HEK293 (cell line): ENCODE measurements at regions not wholly inside any gene's neighbourhood (a gene's known extent, or its start where the extent isn't known, plus 50 kb on each side); places are given as distances from the start of the nearest gene placed in this dataset.

ENCODE experiments used
- CTCF ChIA-PET: fragments of 350-600 bp; formaldehyde crosslinking; extraction: SDS; loops from one replicate; lab custom pipeline; 2021; ENCODE audit warnings: antibody characterized with exemption; lab: Yijun Ruan, JAX
- POLR2A ChIA-PET: fragments of 300-600 bp; formaldehyde crosslinking; extraction: SDS; loops from one replicate; lab custom pipeline; 2020; ENCODE audit warnings: antibody characterized with exemption, inconsistent platforms; lab: Yijun Ruan, JAX
- H3K27ac ChIP-seq: fragments of 200-500 bp; sonication (Bioruptor generic); 2 replicates; pipeline ENCODE4 v1.5.1; 2014; ENCODE audit warnings: low read depth, low read length, control low read depth, inconsistent platforms; ENCODE audit errors: extremely low read depth
- H3K36me3 ChIP-seq, 2 experiments: fragments of 200-500 bp in 1 of 2; sonication (Bioruptor generic) in 1 of 2; 1 replicate in 1 of 2; 2 replicates in 1 of 2; pipeline ENCODE4 v1.5.1; 2014 to 2017; ENCODE audit warnings: inconsistent platforms in 2 of 2, low read length in 2 of 2; ENCODE audit not compliant: control insufficient read depth in 2 of 2, insufficient read depth in 1 of 2
- H3K4me1 ChIP-seq: fragments of 200-500 bp; sonication (Bioruptor generic); 2 replicates; pipeline ENCODE4 v1.5.1; 2014; ENCODE audit warnings: mild to moderate bottlenecking, low read length, inconsistent platforms; ENCODE audit not compliant: control insufficient read depth, insufficient read depth
- H3K4me3 ChIP-seq: 2 replicates; pipeline ENCODE4 v1.5.1; 2011; ENCODE audit warnings: low read depth, mild to moderate bottlenecking, control low read depth, low read length, moderate library complexity
- H3K9me3 ChIP-seq: fragments of 200-500 bp; sonication (Bioruptor generic); 2 replicates; pipeline ENCODE4 v1.5.1; 2014; ENCODE audit warnings: low read depth, low read length, inconsistent platforms; ENCODE audit not compliant: control insufficient read depth, insufficient read depth
- BCL11A ChIP-seq: fragments of 450-650 bp; formaldehyde crosslinking; IDR thresholded peaks from 2 replicates; pipeline ENCODE4 v1.5.1; 2016; ENCODE audit warnings: low read depth, missing biosample characterization, missing genetic modification characterization
- FEZF1 ChIP-seq: fragments of 450-650 bp; formaldehyde crosslinking; IDR thresholded peaks from 2 replicates; pipeline ENCODE4 v1.5.1; 2016; ENCODE audit warnings: missing biosample characterization, missing genetic modification characterization
- GFI1B ChIP-seq: fragments of 450-650 bp; formaldehyde crosslinking; IDR thresholded peaks from 2 replicates; pipeline ENCODE4 v1.5.1; 2016; ENCODE audit warnings: missing biosample characterization, missing genetic modification characterization
- GLIS1 ChIP-seq: fragments of 450-650 bp; formaldehyde crosslinking; IDR thresholded peaks from 2 replicates; pipeline ENCODE4 v1.5.1; 2016; ENCODE audit warnings: missing biosample characterization, missing genetic modification characterization
- MEIS1 ChIP-seq: sonication (generic); formaldehyde crosslinking; IDR thresholded peaks from 2 replicates; pipeline ENCODE4 v1.8.1; 2022; ENCODE audit warnings: missing genetic modification reagents, mild to moderate bottlenecking, borderline replicate concordance
- OSR2 ChIP-seq: fragments of 450-650 bp; formaldehyde crosslinking; IDR thresholded peaks from 2 replicates; pipeline ENCODE4 v1.5.1; 2016; ENCODE audit warnings: missing biosample characterization, missing genetic modification characterization
- SCRT1 ChIP-seq: fragments of 450-650 bp; formaldehyde crosslinking; IDR thresholded peaks from 2 replicates; pipeline ENCODE4 v1.5.1; 2016; ENCODE audit warnings: missing biosample characterization, missing genetic modification characterization, borderline replicate concordance
- WT1 ChIP-seq: fragments of 450-650 bp; formaldehyde crosslinking; IDR thresholded peaks from 2 replicates; pipeline ENCODE4 v1.5.1; 2016; ENCODE audit warnings: missing biosample characterization, missing genetic modification characterization
- ZBTB17 ChIP-seq: fragments of 450-650 bp; formaldehyde crosslinking; IDR thresholded peaks from 2 replicates; pipeline ENCODE4 v1.5.1; 2016; ENCODE audit warnings: missing biosample characterization, missing genetic modification characterization
- ZBTB8A ChIP-seq: fragments of 450-650 bp; formaldehyde crosslinking; IDR thresholded peaks from 2 replicates; pipeline ENCODE4 v1.5.1; 2016; ENCODE audit warnings: missing biosample characterization, missing genetic modification characterization
- ZEB2 ChIP-seq: fragments of 450-650 bp; formaldehyde crosslinking; IDR thresholded peaks from 2 replicates; pipeline ENCODE4 v1.5.1; 2016; ENCODE audit warnings: missing biosample characterization, missing genetic modification characterization
- ZFHX2 ChIP-seq: fragments of 450-650 bp; formaldehyde crosslinking; conservative IDR thresholded peaks from 2 replicates; pipeline ENCODE4 v1.5.1; 2016; ENCODE audit warnings: missing biosample characterization, missing genetic modification characterization
- ZFP69B ChIP-seq: fragments of 450-650 bp; formaldehyde crosslinking; IDR thresholded peaks from 2 replicates; pipeline ENCODE4 v1.5.1; 2016; ENCODE audit warnings: missing biosample characterization, missing genetic modification characterization
- ZIC2 ChIP-seq: fragments of 450-650 bp; formaldehyde crosslinking; IDR thresholded peaks from 2 replicates; pipeline ENCODE4 v1.5.1; 2016; ENCODE audit warnings: missing biosample characterization, missing genetic modification characterization
- ZNF19 ChIP-seq: fragments of 450-650 bp; formaldehyde crosslinking; IDR thresholded peaks from 2 replicates; pipeline ENCODE4; 2016; ENCODE audit warnings: missing biosample characterization, missing genetic modification characterization, low read depth
- ZNF2 ChIP-seq: fragments of 450-650 bp; formaldehyde crosslinking; IDR thresholded peaks from 2 replicates; pipeline ENCODE4 v1.5.1; 2016; ENCODE audit warnings: missing biosample characterization, missing genetic modification characterization
- ZNF24 ChIP-seq: fragments of 450-650 bp; formaldehyde crosslinking; IDR thresholded peaks from 2 replicates; pipeline ENCODE4 v1.5.1; 2016; ENCODE audit warnings: missing biosample characterization, missing genetic modification characterization
- ZNF266 ChIP-seq: fragments of 450-650 bp; formaldehyde crosslinking; IDR thresholded peaks from 2 replicates; pipeline ENCODE4 v1.5.1; 2016; ENCODE audit warnings: missing biosample characterization, missing genetic modification characterization, low read depth
- ZNF311 ChIP-seq: fragments of 450-650 bp; formaldehyde crosslinking; IDR thresholded peaks from 2 replicates; pipeline ENCODE4 v1.5.1; 2017; ENCODE audit warnings: missing biosample characterization, missing genetic modification characterization, borderline replicate concordance
- ZNF350 ChIP-seq: fragments of 450-650 bp; formaldehyde crosslinking; IDR thresholded peaks from 2 replicates; pipeline ENCODE4 v1.5.0; 2017; ENCODE audit warnings: missing biosample characterization, mild to moderate bottlenecking, missing genetic modification characterization
- ZNF510 ChIP-seq: fragments of 450-650 bp; formaldehyde crosslinking; IDR thresholded peaks from 2 replicates; pipeline ENCODE4 v1.5.1; 2018; ENCODE audit warnings: mild to moderate bottlenecking, missing genetic modification characterization, missing biosample characterization; ENCODE audit not compliant: insufficient replicate concordance
- ZNF654 ChIP-seq: fragments of 450-650 bp; formaldehyde crosslinking; IDR thresholded peaks from 2 replicates; pipeline ENCODE4 v1.5.1; 2016; ENCODE audit warnings: low read depth, missing biosample characterization, missing genetic modification characterization
- ZNF707 ChIP-seq: fragments of 450-650 bp; formaldehyde crosslinking; IDR thresholded peaks from 2 replicates; pipeline ENCODE4 v1.5.1; 2016; ENCODE audit warnings: missing biosample characterization, missing genetic modification characterization
- ZNF768 ChIP-seq: fragments of 450-650 bp; formaldehyde crosslinking; IDR thresholded peaks from 2 replicates; pipeline ENCODE4 v1.5.1; 2018; ENCODE audit warnings: missing biosample characterization, mild to moderate bottlenecking, missing genetic modification characterization
- TF ChIP-seq, protein P1 (sequence below): fragments of 450-650 bp; formaldehyde crosslinking; IDR thresholded peaks from 2 replicates; pipeline ENCODE4 v1.5.1; 2016; ENCODE audit warnings: missing biosample characterization, missing genetic modification characterization
- TF ChIP-seq, protein P2 (sequence below): fragments of 450-650 bp; formaldehyde crosslinking; IDR thresholded peaks from 2 replicates; pipeline ENCODE4 v1.5.1; 2016; ENCODE audit warnings: missing biosample characterization, missing genetic modification characterization
- TF ChIP-seq, protein P3 (sequence below): fragments of 450-650 bp; formaldehyde crosslinking; IDR thresholded peaks from 2 replicates; pipeline ENCODE4 v1.5.1; 2017; ENCODE audit warnings: missing biosample characterization, missing genetic modification characterization

DNA sequence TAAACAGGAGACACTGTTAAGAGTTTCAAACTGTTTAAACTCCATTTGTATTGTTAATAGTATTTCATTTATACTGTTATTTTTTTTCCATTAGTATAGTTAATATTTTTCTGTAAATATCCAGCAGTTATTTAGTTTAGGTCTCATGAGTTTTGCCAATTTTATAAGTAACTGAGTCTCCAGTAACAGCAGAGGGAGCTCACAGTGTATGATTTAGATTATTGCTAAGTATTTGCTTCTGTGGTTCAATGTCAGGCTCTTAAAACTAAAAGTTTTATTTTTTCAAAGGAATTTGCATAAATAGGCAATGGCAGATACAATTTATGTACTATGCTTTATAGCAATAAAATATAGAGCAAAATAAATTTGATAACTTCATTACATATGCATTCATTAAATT lies 209.7 kb downstream of the ATXN7L3B start:
- TF ChIP-seq ZFP69B (tag by site-specific recombination) (no peak), ZNF768 (no peak), OSR2 (tag by site-specific recombination) (no peak), ZNF654 (tag by site-specific recombination) (peak; percentile 28; the same call in 1 of the 2 replicates), ZBTB17 (tag by site-specific recombination) (no peak)
- no peak overlapping the region for H3K4me3 ChIP-seq
- no peaks in the 10 kb centered on the region for H3K9me3 ChIP-seq
- H3K36me3 ChIP-seq, result no peaks in the 10 kb centered on the region
- H3K27ac ChIP-seq, result no peak overlapping the region
- CTCF ChIA-PET, result interaction anchor here (0.7 to 0.8 kb wide), 2 partner anchors 58 to 283 kb away, joined by 3 to 5 read pairs; no protein-coding TSS in a partner anchor
- no peaks in the 10 kb centered on the region for H3K4me1 ChIP-seq
- POLR2A ChIA-PET, result no interaction called here

DNA sequence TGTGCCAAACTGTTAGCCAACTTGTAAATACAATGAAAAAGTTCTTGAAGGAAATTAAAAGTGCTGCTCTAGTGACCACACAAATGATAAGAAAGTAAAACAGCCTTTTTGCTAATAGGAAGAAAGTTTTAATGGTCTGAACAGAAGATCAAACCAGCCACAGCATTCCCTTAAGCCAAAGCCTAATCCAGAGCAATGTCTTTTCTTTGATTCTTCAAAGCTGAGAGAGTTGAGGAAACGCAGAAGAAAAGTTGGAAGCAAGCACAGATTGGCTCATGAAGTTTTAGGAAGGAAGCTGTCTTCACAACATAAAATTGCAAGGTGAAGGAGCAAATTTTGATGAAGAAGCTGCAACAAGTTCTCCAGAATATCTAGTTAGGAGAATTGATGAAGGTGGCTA lies 213.8 kb downstream of the ATXN7L3B start:
- Histone ChIP-seq H3K27ac (no peak overlapping the region), H3K4me1 (no peaks in the 10 kb centered on the region), H3K9me3 (no peaks in the 10 kb centered on the region), H3K4me3 (no peak overlapping the region), H3K36me3 (no peaks in the 10 kb centered on the region)
- POLR2A ChIA-PET, result no interaction called here
- CTCF ChIA-PET, result no interaction called here
- no peak for TF ChIP-seq ZNF311 (tag by site-specific recombination)
- TF ChIP-seq ZNF19 (tag by site-specific recombination), result no peak
- TF ChIP-seq, protein P1, sequence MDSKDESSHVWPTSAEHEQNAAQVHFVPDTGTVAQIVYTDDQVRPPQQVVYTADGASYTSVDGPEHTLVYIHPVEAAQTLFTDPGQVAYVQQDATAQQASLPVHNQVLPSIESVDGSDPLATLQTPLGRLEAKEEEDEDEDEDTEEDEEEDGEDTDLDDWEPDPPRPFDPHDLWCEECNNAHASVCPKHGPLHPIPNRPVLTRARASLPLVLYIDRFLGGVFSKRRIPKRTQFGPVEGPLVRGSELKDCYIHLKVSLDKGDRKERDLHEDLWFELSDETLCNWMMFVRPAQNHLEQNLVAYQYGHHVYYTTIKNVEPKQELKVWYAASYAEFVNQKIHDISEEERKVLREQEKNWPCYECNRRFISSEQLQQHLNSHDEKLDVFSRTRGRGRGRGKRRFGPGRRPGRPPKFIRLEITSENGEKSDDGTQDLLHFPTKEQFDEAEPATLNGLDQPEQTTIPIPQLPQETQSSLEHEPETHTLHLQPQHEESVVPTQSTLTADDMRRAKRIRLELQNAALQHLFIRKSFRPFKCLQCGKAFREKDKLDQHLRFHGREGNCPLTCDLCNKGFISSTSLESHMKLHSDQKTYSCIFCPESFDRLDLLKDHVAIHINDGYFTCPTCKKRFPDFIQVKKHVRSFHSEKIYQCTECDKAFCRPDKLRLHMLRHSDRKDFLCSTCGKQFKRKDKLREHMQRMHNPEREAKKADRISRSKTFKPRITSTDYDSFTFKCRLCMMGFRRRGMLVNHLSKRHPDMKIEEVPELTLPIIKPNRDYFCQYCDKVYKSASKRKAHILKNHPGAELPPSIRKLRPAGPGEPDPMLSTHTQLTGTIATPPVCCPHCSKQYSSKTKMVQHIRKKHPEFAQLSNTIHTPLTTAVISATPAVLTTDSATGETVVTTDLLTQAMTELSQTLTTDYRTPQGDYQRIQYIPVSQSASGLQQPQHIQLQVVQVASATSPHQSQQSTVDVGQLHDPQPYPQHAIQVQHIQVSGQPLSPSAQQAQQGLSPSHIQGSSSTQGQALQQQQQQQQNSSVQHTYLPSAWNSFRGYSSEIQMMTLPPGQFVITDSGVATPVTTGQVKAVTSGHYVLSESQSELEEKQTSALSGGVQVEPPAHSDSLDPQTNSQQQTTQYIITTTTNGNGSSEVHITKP (tag by site-specific recombination), result no peak
- TF ChIP-seq, protein P2, sequence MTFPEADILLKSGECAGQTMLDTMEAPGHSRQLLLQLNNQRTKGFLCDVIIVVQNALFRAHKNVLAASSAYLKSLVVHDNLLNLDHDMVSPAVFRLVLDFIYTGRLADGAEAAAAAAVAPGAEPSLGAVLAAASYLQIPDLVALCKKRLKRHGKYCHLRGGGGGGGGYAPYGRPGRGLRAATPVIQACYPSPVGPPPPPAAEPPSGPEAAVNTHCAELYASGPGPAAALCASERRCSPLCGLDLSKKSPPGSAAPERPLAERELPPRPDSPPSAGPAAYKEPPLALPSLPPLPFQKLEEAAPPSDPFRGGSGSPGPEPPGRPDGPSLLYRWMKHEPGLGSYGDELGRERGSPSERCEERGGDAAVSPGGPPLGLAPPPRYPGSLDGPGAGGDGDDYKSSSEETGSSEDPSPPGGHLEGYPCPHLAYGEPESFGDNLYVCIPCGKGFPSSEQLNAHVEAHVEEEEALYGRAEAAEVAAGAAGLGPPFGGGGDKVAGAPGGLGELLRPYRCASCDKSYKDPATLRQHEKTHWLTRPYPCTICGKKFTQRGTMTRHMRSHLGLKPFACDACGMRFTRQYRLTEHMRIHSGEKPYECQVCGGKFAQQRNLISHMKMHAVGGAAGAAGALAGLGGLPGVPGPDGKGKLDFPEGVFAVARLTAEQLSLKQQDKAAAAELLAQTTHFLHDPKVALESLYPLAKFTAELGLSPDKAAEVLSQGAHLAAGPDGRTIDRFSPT, result no peak
- TF ChIP-seq ZIC2, result no peak
- TF ChIP-seq SCRT1 (tag by site-specific recombination), result no peak
- no peak for TF ChIP-seq ZEB2 (tag by site-specific recombination)
- TF ChIP-seq ZBTB8A, result no peak
- TF ChIP-seq ZFHX2 (tag by site-specific recombination), result no peak
- TF ChIP-seq, protein P3, sequence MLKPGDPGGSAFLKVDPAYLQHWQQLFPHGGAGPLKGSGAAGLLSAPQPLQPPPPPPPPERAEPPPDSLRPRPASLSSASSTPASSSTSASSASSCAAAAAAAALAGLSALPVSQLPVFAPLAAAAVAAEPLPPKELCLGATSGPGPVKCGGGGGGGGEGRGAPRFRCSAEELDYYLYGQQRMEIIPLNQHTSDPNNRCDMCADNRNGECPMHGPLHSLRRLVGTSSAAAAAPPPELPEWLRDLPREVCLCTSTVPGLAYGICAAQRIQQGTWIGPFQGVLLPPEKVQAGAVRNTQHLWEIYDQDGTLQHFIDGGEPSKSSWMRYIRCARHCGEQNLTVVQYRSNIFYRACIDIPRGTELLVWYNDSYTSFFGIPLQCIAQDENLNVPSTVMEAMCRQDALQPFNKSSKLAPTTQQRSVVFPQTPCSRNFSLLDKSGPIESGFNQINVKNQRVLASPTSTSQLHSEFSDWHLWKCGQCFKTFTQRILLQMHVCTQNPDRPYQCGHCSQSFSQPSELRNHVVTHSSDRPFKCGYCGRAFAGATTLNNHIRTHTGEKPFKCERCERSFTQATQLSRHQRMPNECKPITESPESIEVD (tag by site-specific recombination), result no peak

DNA sequence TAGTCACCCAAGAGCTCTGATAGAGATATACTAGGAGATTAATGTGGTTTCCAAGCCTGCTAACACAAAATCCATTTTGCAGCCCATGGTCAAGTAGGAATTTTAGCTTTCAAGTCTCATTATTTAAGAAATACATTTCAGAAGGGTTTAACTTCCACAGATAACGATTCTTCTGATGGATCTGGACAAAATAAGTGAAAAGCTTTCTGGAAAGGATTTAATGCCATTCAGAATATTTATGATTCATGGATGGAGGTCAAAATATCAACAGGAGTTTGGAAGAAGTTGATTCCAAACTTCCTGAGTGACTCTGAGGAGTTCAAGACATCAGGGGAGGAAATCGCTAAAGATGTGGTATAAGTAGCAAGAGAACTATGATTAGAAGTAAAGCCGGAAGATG lies 214.6 kb downstream of the ATXN7L3B start:
- Histone ChIP-seq H3K36me3 (no peaks in the 10 kb centered on the region), H3K4me1 (no peaks in the 10 kb centered on the region), H3K9me3 (no peaks in the 10 kb centered on the region)
- no peak for TF ChIP-seq ZNF311 (tag by site-specific recombination)
- no peak for TF ChIP-seq GLIS1
- TF ChIP-seq ZNF707 (tag by site-specific recombination), result no peak
- TF ChIP-seq ZNF266 (tag by site-specific recombination), result no peak
- TF ChIP-seq ZNF24 (tag by site-specific recombination), result no peak
- TF ChIP-seq MEIS1, result no peak
- no peak for TF ChIP-seq ZBTB8A
- no peak for TF ChIP-seq ZNF2 (tag by site-specific recombination)
- TF ChIP-seq ZNF350 (tag by site-specific recombination), result no peak
- no peak for TF ChIP-seq FEZF1 (tag by site-specific recombination)
- TF ChIP-seq WT1 (tag by site-specific recombination), result no peak
- TF ChIP-seq GFI1B (tag by site-specific recombination), result no peak
- no peak for TF ChIP-seq ZNF510 (tag by site-specific recombination)
- no peak for TF ChIP-seq BCL11A (tag by site-specific recombination)
- TF ChIP-seq, all 188 proteins: peak for 0
- ChIA-PET POLR2A (no interaction called here), CTCF (no interaction called here)
- Histone ChIP-seq H3K4me3 (no peak overlapping the region), H3K27ac (no peak overlapping the region)
